Muscle layer of colon (tissue), 2 donors: ENCODE measurements at regions not wholly inside any gene's neighbourhood (a gene's known extent, or its start where the extent isn't known, plus 50 kb on each side); places are given as distances from the start of the nearest gene placed in this dataset.

Experiments
- H3K27ac ChIP-seq: one replicate; pipeline ENCODE4 v1.7.0; 2013; ENCODE audit warnings: low read depth, mild to moderate bottlenecking, low read length, moderate library complexity
- H3K27me3 ChIP-seq, 2 donors: one replicate each; pipeline ENCODE4 v1.7.0; 2013; ENCODE audit warnings: low read length in 2 of 2, mild to moderate bottlenecking in 2 of 2; ENCODE audit not compliant: insufficient read depth in 2 of 2, control insufficient read depth in 1 of 2
- H3K36me3 ChIP-seq: one replicate; pipeline ENCODE4 v1.7.0; 2013; ENCODE audit warnings: mild to moderate bottlenecking, low read length; ENCODE audit not compliant: insufficient read depth
- H3K4me1 ChIP-seq: one replicate; pipeline ENCODE4 v1.7.0; 2013; ENCODE audit warnings: mild to moderate bottlenecking, low read length; ENCODE audit not compliant: insufficient read depth
- H3K4me3 ChIP-seq, 2 donors: one replicate each; pipeline ENCODE4 v1.7.0; 2013; ENCODE audit warnings: low read length in 2 of 2, low read depth in 1 of 2, mild to moderate bottlenecking in 1 of 2, moderate library complexity in 1 of 2
- H3K9ac ChIP-seq: one replicate; pipeline ENCODE4 v1.7.0; 2013; ENCODE audit warnings: low read length
- H3K9me3 ChIP-seq: one replicate; pipeline ENCODE4 v1.7.0; 2013; ENCODE audit warnings: mild to moderate bottlenecking, low read length
- donor health status: abdominal sarcoma.
- donor health status: Adenocarcinoma of cecum.

DNA sequence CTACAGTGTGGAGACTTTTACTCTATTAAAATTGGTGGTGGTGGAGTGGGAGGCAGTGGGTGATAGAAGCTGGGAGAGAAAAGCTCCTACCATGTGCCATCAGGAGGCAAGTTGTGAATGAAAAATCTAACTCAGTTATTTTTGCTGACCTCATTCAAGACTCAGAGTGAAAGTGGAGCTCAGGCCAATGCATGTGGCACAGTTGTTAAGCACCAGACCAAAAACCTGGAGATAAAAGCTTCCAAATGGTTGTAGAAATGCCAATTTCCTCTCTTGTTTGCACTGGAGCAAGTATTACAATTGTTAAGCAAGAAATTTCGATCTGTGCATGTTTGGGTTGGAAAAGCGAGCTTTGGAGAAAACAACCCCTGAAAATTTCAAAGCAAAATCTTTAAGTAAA is 81.5 kb upstream of the PRICKLE2 start:
- Histone ChIP-seq H3K4me3 (no peak overlapping the region), H3K27me3 (no peaks in the 10 kb centered on the region), H3K36me3 (no peaks in the 10 kb centered on the region), H3K9me3 (no peaks in the 10 kb centered on the region), H3K4me1 (peaks cover 4% of the 10 kb centered on the region), H3K9ac (no peak overlapping the region), H3K27ac (no peak overlapping the region)

DNA sequence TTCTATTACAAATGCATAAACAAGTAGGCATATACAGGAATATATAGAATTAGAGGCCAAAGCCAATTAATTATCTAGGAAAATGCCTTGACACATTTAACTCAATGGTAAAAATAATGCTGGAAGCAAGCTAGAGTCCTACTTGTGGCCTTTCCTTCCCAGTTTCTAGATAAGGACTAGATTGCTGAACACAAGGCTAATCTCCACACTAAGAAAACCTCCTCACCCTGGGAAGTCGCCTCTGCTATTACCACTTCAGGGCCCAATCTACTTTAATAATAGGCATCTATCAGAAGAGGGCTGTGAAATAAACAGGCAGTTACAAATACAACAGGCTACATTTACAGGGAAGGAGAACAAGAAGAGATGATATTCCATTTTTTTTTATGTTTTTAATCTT is 80.5 kb upstream of the PRICKLE2 start:
- no peaks in the 10 kb centered on the region for H3K27me3 ChIP-seq
- H3K36me3 ChIP-seq: no peaks in the 10 kb centered on the region

DNA sequence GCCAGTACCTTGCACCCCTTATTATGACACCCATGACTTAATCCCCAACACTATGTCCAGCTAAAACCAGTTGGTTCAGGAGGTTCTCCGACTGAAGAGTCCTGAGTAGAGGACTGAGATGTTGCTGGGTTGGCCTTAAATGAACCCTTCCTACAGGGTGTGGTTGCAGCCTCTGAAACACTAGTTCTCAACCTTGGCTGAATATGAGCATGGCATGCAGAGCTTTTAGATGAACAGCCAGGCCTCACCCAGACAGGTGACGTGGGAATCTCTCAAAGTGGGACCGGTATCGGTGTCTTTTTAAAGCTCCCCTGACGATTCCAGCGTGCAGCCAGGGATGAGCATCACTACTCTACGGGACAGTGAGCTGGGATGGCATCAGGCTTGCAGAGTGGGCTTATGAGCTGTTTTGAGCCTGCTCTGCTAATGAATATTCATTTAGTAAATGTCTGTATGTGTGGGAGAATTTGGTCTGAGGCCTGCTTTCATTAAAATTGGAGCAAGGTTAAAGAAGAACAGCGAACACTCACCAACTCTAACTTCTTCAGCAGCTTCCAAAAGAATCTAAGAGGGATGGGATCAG is 79.7 kb upstream of the PRICKLE2 start:
- no peak overlapping the region for H3K9ac ChIP-seq
- H3K27me3 ChIP-seq: no peaks in the 10 kb centered on the region
- no peaks in the 10 kb centered on the region for H3K36me3 ChIP-seq
- H3K4me3 ChIP-seq: no peak overlapping the region
- no peak overlapping the region for H3K27ac ChIP-seq
- no peaks in the 10 kb centered on the region for H3K9me3 ChIP-seq
- H3K4me1 ChIP-seq: no peaks in the 10 kb centered on the region

More for the DNA sequence above, 80.5 kb upstream of the PRICKLE2 start:
- Histone ChIP-seq H3K4me3 (no peak overlapping the region), H3K4me1 (no peaks in the 10 kb centered on the region), H3K9ac (no peak overlapping the region), H3K9me3 (no peaks in the 10 kb centered on the region), H3K27ac (no peak overlapping the region)

DNA sequence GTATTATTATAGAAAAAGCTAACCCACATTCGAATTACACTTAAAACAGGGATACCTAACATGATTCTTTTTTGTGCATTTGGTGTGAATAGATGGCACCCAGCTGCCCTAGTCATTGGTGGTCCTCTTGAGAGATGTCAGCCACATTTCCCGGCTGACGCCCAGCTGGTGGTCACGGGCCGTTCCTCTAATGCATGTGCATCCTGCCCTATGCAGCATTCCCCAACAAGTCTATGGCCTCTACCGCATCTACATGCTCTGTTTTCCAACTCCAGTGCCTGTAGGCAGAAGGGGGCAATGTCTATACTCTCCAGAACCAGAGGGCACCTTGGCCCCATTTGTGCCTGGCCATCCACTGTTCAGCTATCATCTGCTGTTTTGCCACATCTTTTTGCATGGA is 78.6 kb upstream of the PRICKLE2 start:
- Histone ChIP-seq H3K36me3 (no peaks in the 10 kb centered on the region), H3K27me3 (no peaks in the 10 kb centered on the region), H3K9me3 (no peaks in the 10 kb centered on the region), H3K4me1 (no peaks in the 10 kb centered on the region), H3K9ac (no peak overlapping the region), H3K4me3 (no peak overlapping the region), H3K27ac (no peak overlapping the region)

GRCh38 chr3:64303401-64303800 is 78.1 kb upstream of the PRICKLE2 start:
- Histone ChIP-seq H3K9me3 (no peaks in the 10 kb centered on the region), H3K4me1 (no peaks in the 10 kb centered on the region), H3K9ac (no peak overlapping the region), H3K27ac (no peak overlapping the region), H3K4me3 (no peak overlapping the region), H3K36me3 (no peaks in the 10 kb centered on the region), H3K27me3 (no peaks in the 10 kb centered on the region)

DNA sequence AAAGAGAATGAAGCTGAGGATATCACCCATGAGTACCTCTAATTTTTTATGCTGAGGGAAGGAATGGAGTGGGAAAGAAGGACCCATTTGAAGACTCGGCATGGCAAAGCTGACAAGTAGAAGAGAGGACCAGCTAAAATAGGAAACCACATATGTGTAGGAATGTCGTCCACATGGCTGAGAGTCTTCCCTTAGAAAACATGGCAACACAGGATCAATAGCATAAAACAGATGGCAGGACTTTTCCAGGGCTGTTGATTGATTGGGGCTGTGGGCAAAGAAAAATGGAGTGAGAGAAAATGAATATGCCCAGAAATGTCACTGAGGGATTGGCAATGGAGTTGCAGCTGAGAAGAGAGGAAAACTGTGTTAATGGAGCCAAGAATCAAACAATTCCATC is 76.2 kb upstream of the PRICKLE2 start:
- H3K36me3 ChIP-seq: no peaks in the 10 kb centered on the region
- no peak overlapping the region for H3K4me3 ChIP-seq
- H3K27me3 ChIP-seq: no peaks in the 10 kb centered on the region
- no peak overlapping the region for H3K9ac ChIP-seq
- no peaks in the 10 kb centered on the region for H3K9me3 ChIP-seq
- no peak overlapping the region for H3K27ac ChIP-seq
- H3K4me1 ChIP-seq: no peaks in the 10 kb centered on the region

- no peak overlapping the region for H3K4me3 ChIP-seq
- H3K27ac ChIP-seq: no peak overlapping the region
- no peaks in the 10 kb centered on the region for H3K27me3 ChIP-seq
- H3K9me3 ChIP-seq: no peaks in the 10 kb centered on the region
- H3K36me3 ChIP-seq: no peaks in the 10 kb centered on the region
- no peak overlapping the region for H3K9ac ChIP-seq
- peaks cover under 1% of the 10 kb centered on the region for H3K4me1 ChIP-seq
These were observed 75.6 kb upstream of the PRICKLE2 start for GRCh38 chr3:64300790-64301423.

DNA sequence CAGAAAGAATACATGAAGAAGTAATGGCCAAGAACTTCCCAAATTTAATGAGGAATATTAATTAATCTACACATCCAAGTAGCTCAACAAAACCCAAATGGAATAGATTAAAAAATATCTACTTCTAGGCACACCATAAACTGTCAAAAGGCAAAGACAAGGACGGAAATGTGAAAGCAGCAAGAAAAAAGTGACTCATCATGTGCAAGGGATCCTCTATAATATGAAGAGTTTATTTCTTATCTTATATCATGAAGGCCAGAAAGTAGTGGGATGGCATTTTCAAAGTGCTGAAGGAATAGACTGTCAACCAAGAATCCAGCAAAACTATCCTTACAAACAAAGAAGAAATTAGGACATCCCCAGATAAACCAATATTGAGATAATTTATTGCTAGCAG is 73.9 kb upstream of the PRICKLE2 start:
- no peaks in the 10 kb centered on the region for H3K36me3 ChIP-seq
- H3K9ac ChIP-seq: no peak overlapping the region
- no peak overlapping the region for H3K27ac ChIP-seq
- H3K4me1 ChIP-seq: peaks cover 14% of the 10 kb centered on the region
- H3K9me3 ChIP-seq: no peaks in the 10 kb centered on the region
- no peaks in the 10 kb centered on the region for H3K27me3 ChIP-seq
- no peak overlapping the region for H3K4me3 ChIP-seq

- H3K9ac ChIP-seq: no peak overlapping the region
- peaks cover 16% of the 10 kb centered on the region for H3K4me1 ChIP-seq
- H3K36me3 ChIP-seq: no peaks in the 10 kb centered on the region
These were observed 72.3 kb upstream of the PRICKLE2 start for GRCh38 chr3:64297563-64297962.

GRCh38 chr3:64295594-64295993 is 70.3 kb upstream of the PRICKLE2 start:
- no peaks in the 10 kb centered on the region for H3K9me3 ChIP-seq
- peaks cover 28% of the 10 kb centered on the region for H3K4me1 ChIP-seq
- H3K27me3 ChIP-seq: no peaks in the 10 kb centered on the region
- no peak overlapping the region for H3K4me3 ChIP-seq
- no peaks in the 10 kb centered on the region for H3K36me3 ChIP-seq
- peak overlapping the region; percentile 22 for H3K27ac ChIP-seq
- no peak overlapping the region for H3K9ac ChIP-seq

More at GRCh38 chr3:64297563-64297962, 72.3 kb upstream of the PRICKLE2 start:
- Histone ChIP-seq H3K9me3 (no peaks in the 10 kb centered on the region), H3K27ac (no peak overlapping the region), H3K4me3 (no peak overlapping the region), H3K27me3 (no peaks in the 10 kb centered on the region)

- Histone ChIP-seq H3K9ac (no peak overlapping the region), H3K27me3 (no peaks in the 10 kb centered on the region), H3K4me1 (peaks cover 28% of the 10 kb centered on the region), H3K36me3 (no peaks in the 10 kb centered on the region), H3K27ac (no peak overlapping the region), H3K4me3 (no peak overlapping the region), H3K9me3 (no peaks in the 10 kb centered on the region)
These were observed 69.5 kb upstream of the PRICKLE2 start for GRCh38 chr3:64294771-64295170.

- no peak overlapping the region for H3K27ac ChIP-seq
- no peaks in the 10 kb centered on the region for H3K27me3 ChIP-seq
- no peak overlapping the region for H3K4me3 ChIP-seq
- no peaks in the 10 kb centered on the region for H3K9me3 ChIP-seq
- H3K4me1 ChIP-seq: peaks cover 28% of the 10 kb centered on the region
- H3K9ac ChIP-seq: no peak overlapping the region
- H3K36me3 ChIP-seq: no peaks in the 10 kb centered on the region
These were observed 67.9 kb upstream of the PRICKLE2 start for GRCh38 chr3:64293121-64293520.
